ENCODE measurements at regions not wholly inside any gene's neighbourhood (a gene's known extent, or its start where the extent isn't known, plus 50 kb on each side); places are given as distances from the start of the nearest gene placed in this dataset.

GRCh38 chr18:28858248-28858647 lies 681.3 kb upstream of the CDH2 start:
- H3K9me3 ChIP-seq (ENCODE audit: insufficient read depth, low read depth, low read length), result no peaks in the 10 kb centered on the region
- no peaks in the 10 kb centered on the region for H3K27me3 ChIP-seq (ENCODE audit: insufficient read depth, low read length)
- no peak overlapping the region for H3K18ac ChIP-seq (ENCODE audit: low read length)
- H3K14ac ChIP-seq (ENCODE audit: low read length), result no peak overlapping the region
- no peaks in the 10 kb centered on the region for H3K4me1 ChIP-seq (ENCODE audit: control insufficient read depth in 1 of 2, insufficient read depth in 2 of 2, low read length in 2 of 2)
- H3K4ac ChIP-seq (ENCODE audit: low read depth, low read length), result no peak overlapping the region
- no peak overlapping the region for H2BK5ac ChIP-seq (ENCODE audit: low read depth, low read length, poor library complexity)
- H4K91ac ChIP-seq (ENCODE audit: low read depth, low read length), result no peak overlapping the region
- no peak overlapping the region for H2AK5ac ChIP-seq (ENCODE audit: low read length)
- no peak overlapping the region for H2BK12ac ChIP-seq (ENCODE audit: low read length)
- WGBS (ENCODE audit: extremely low coverage, insufficient coverage, insufficient read length), result no CpG with 5 or more reads among the region's 1 CpG
- H3K9ac ChIP-seq (ENCODE audit: low read length), result no peak overlapping the region
- H4K12ac ChIP-seq (ENCODE audit: low read depth, low read length), result no peak overlapping the region
- H3K4me3 ChIP-seq (ENCODE audit: low read depth, low read length), result no peak overlapping the region
- H3K27ac ChIP-seq (ENCODE audit: low read depth, low read length), result no peak overlapping the region
- no peak for DNase-seq
- H3K79me1 ChIP-seq (ENCODE audit: low read length), result no peaks in the 10 kb centered on the region
- no peaks in the 10 kb centered on the region for H3K36me3 ChIP-seq (ENCODE audit: control insufficient read depth in 1 of 2, insufficient read depth in 2 of 2, low read length in 2 of 2)
- H2BK120ac ChIP-seq (ENCODE audit: insufficient read depth, low read length, poor library complexity), result no peak overlapping the region
- no peak overlapping the region for H4K8ac ChIP-seq (ENCODE audit: low read depth, low read length)
- no peak overlapping the region for H2AFZ ChIP-seq (ENCODE audit: insufficient read depth, low read length, poor library complexity)
- no peak overlapping the region for H3K23ac ChIP-seq (ENCODE audit: low read length)
- no peak overlapping the region for H3K4me2 ChIP-seq (ENCODE audit: low read length)
- H3K79me2 ChIP-seq (ENCODE audit: control insufficient read depth, insufficient read depth, low read length, poor library complexity), result no peaks in the 10 kb centered on the region

GRCh38 chr18:28855989-28856388 lies 679.1 kb upstream of the CDH2 start:
- Histone ChIP-seq H2BK120ac (ENCODE audit: insufficient read depth, low read length, poor library complexity) (no peak overlapping the region), H2AFZ (ENCODE audit: insufficient read depth, low read length, poor library complexity) (no peak overlapping the region), H3K18ac (ENCODE audit: low read length) (no peak overlapping the region), H2BK12ac (ENCODE audit: low read length) (no peak overlapping the region), H3K79me1 (ENCODE audit: low read length) (no peaks in the 10 kb centered on the region), H4K12ac (ENCODE audit: low read depth, low read length) (no peak overlapping the region), H3K36me3 (ENCODE audit: control insufficient read depth in 1 of 2, insufficient read depth in 2 of 2, low read length in 2 of 2) (no peaks in the 10 kb centered on the region), H3K14ac (ENCODE audit: low read length) (no peak overlapping the region), H2AK5ac (ENCODE audit: low read length) (no peak overlapping the region), H3K79me2 (ENCODE audit: control insufficient read depth, insufficient read depth, low read length, poor library complexity) (no peaks in the 10 kb centered on the region), H3K4me3 (ENCODE audit: low read depth, low read length) (no peak overlapping the region), H2BK5ac (ENCODE audit: low read depth, low read length, poor library complexity) (no peak overlapping the region), H3K27me3 (ENCODE audit: insufficient read depth, low read length) (no peaks in the 10 kb centered on the region), H3K4ac (ENCODE audit: low read depth, low read length) (no peak overlapping the region), H4K8ac (ENCODE audit: low read depth, low read length) (no peak overlapping the region), H3K4me1 (ENCODE audit: control insufficient read depth in 1 of 2, insufficient read depth in 2 of 2, low read length in 2 of 2) (no peaks in the 10 kb centered on the region), H3K9me3 (ENCODE audit: insufficient read depth, low read depth, low read length) (no peaks in the 10 kb centered on the region), H3K9ac (ENCODE audit: low read length) (no peak overlapping the region), H4K91ac (ENCODE audit: low read depth, low read length) (no peak overlapping the region), H3K4me2 (ENCODE audit: low read length) (no peak overlapping the region), H3K23ac (ENCODE audit: low read length) (no peak overlapping the region), H3K27ac (ENCODE audit: low read depth, low read length) (no peak overlapping the region)
- no CpG with 5 or more reads among the region's 2 CpGs for WGBS (ENCODE audit: extremely low coverage, insufficient coverage, insufficient read length)
- no peak for DNase-seq

GRCh38 chr18:28855524-28855923 lies 678.6 kb upstream of the CDH2 start:
- no peak overlapping the region for H3K27ac ChIP-seq (ENCODE audit: low read depth, low read length)
- H3K36me3 ChIP-seq (ENCODE audit: control insufficient read depth in 1 of 2, insufficient read depth in 2 of 2, low read length in 2 of 2), result no peaks in the 10 kb centered on the region
- H3K27me3 ChIP-seq (ENCODE audit: insufficient read depth, low read length), result no peaks in the 10 kb centered on the region
- no peaks in the 10 kb centered on the region for H3K79me2 ChIP-seq (ENCODE audit: control insufficient read depth, insufficient read depth, low read length, poor library complexity)
- H3K9ac ChIP-seq (ENCODE audit: low read length), result no peak overlapping the region
- no peaks in the 10 kb centered on the region for H3K9me3 ChIP-seq (ENCODE audit: insufficient read depth, low read depth, low read length)
- no peak for DNase-seq
- H3K4me3 ChIP-seq (ENCODE audit: low read depth, low read length), result no peak overlapping the region
- no peak overlapping the region for H4K12ac ChIP-seq (ENCODE audit: low read depth, low read length)
- H3K14ac ChIP-seq (ENCODE audit: low read length), result no peak overlapping the region
- H3K18ac ChIP-seq (ENCODE audit: low read length), result no peak overlapping the region
- H3K4me1 ChIP-seq (ENCODE audit: control insufficient read depth in 1 of 2, insufficient read depth in 2 of 2, low read length in 2 of 2), result no peaks in the 10 kb centered on the region
- H4K91ac ChIP-seq (ENCODE audit: low read depth, low read length), result no peak overlapping the region
- no peak overlapping the region for H2AK5ac ChIP-seq (ENCODE audit: low read length)
- no peak overlapping the region for H3K23ac ChIP-seq (ENCODE audit: low read length)
- no peak overlapping the region for H2BK120ac ChIP-seq (ENCODE audit: insufficient read depth, low read length, poor library complexity)
- H3K4ac ChIP-seq (ENCODE audit: low read depth, low read length), result no peak overlapping the region
- no peaks in the 10 kb centered on the region for H3K79me1 ChIP-seq (ENCODE audit: low read length)
- H3K4me2 ChIP-seq (ENCODE audit: low read length), result no peak overlapping the region
- no peak overlapping the region for H4K8ac ChIP-seq (ENCODE audit: low read depth, low read length)
- no peak overlapping the region for H2BK5ac ChIP-seq (ENCODE audit: low read depth, low read length, poor library complexity)
- WGBS (ENCODE audit: extremely low coverage, insufficient coverage, insufficient read length), result no CpG with 5 or more reads among the region's 1 CpG
- no peak overlapping the region for H2AFZ ChIP-seq (ENCODE audit: insufficient read depth, low read length, poor library complexity)
- no peak overlapping the region for H2BK12ac ChIP-seq (ENCODE audit: low read length)

- no peak overlapping the region for H3K23ac ChIP-seq (ENCODE audit: low read length)
- no peak overlapping the region for H3K27ac ChIP-seq (ENCODE audit: low read depth, low read length)
- no peak overlapping the region for H2AFZ ChIP-seq (ENCODE audit: insufficient read depth, low read length, poor library complexity)
- no CpG with 5 or more reads among the region's 1 CpG for WGBS (ENCODE audit: extremely low coverage, insufficient coverage, insufficient read length)
- H3K79me1 ChIP-seq (ENCODE audit: low read length), result no peaks in the 10 kb centered on the region
- H4K8ac ChIP-seq (ENCODE audit: low read depth, low read length), result no peak overlapping the region
- no peak overlapping the region for H2BK12ac ChIP-seq (ENCODE audit: low read length)
- H3K4me1 ChIP-seq (ENCODE audit: control insufficient read depth in 1 of 2, insufficient read depth in 2 of 2, low read length in 2 of 2), result no peaks in the 10 kb centered on the region
- H2BK5ac ChIP-seq (ENCODE audit: low read depth, low read length, poor library complexity), result no peak overlapping the region
- H3K79me2 ChIP-seq (ENCODE audit: control insufficient read depth, insufficient read depth, low read length, poor library complexity), result no peaks in the 10 kb centered on the region
- no peaks in the 10 kb centered on the region for H3K9me3 ChIP-seq (ENCODE audit: insufficient read depth, low read depth, low read length)
- H3K4me2 ChIP-seq (ENCODE audit: low read length), result no peak overlapping the region
- no peak overlapping the region for H4K12ac ChIP-seq (ENCODE audit: low read depth, low read length)
- no peak for DNase-seq
- no peak overlapping the region for H3K4ac ChIP-seq (ENCODE audit: low read depth, low read length)
- H3K14ac ChIP-seq (ENCODE audit: low read length), result no peak overlapping the region
- no peak overlapping the region for H2AK5ac ChIP-seq (ENCODE audit: low read length)
- H3K27me3 ChIP-seq (ENCODE audit: insufficient read depth, low read length), result no peaks in the 10 kb centered on the region
- no peak overlapping the region for H3K4me3 ChIP-seq (ENCODE audit: low read depth, low read length)
- no peak overlapping the region for H3K9ac ChIP-seq (ENCODE audit: low read length)
- no peaks in the 10 kb centered on the region for H3K36me3 ChIP-seq (ENCODE audit: control insufficient read depth in 1 of 2, insufficient read depth in 2 of 2, low read length in 2 of 2)
- no peak overlapping the region for H4K91ac ChIP-seq (ENCODE audit: low read depth, low read length)
- H3K18ac ChIP-seq (ENCODE audit: low read length), result no peak overlapping the region
- H2BK120ac ChIP-seq (ENCODE audit: insufficient read depth, low read length, poor library complexity), result no peak overlapping the region
These were observed 678.0 kb upstream of the CDH2 start for GRCh38 chr18:28854964-28855363.
